ENCODE measurements at regions not wholly inside any gene's neighbourhood (a gene's known extent, or its start where the extent isn't known, plus 50 kb on each side); places are given as distances from the start of the nearest gene placed in this dataset.

GRCh38 chr13:88801361-88801760, 1130.2 kb downstream of the SLITRK5 start:
- intact Hi-C loops (cut with DNase I; ENCODE audit: low total_unique reads) = no loop called here
- no peak for TF ChIP-seq POLR2A (IDR thresholded peaks at IDR 0.05)

GRCh38 chr13:88802886-88803285, 1131.7 kb downstream of the SLITRK5 start:
- TF ChIP-seq POLR2A (IDR thresholded peaks at IDR 0.05) = no peak
- no peak for TF ChIP-seq CTCF (IDR thresholded peaks at IDR 0.05)
- TF ChIP-seq POLR2AphosphoS5 (IDR thresholded peaks at IDR 0.05) = no peak
- H3K27ac ChIP-seq = no peak overlapping the region
- no peaks in the 10 kb centered on the region for H3K27me3 ChIP-seq
- intact Hi-C loops (cut with DNase I; ENCODE audit: low total_unique reads) = no loop called here
- no peaks in the 10 kb centered on the region for H3K9me3 ChIP-seq
- no peak overlapping the region for H3K4me3 ChIP-seq
- H3K36me3 ChIP-seq = no peaks in the 10 kb centered on the region
- DNase-seq (ENCODE audit: low spot score in 2 of 2) = no peak
- H3K4me1 ChIP-seq = no peaks in the 10 kb centered on the region

More at GRCh38 chr13:88801361-88801760, 1130.2 kb downstream of the SLITRK5 start:
- Histone ChIP-seq H3K4me1 (no peaks in the 10 kb centered on the region), H3K27me3 (no peaks in the 10 kb centered on the region), H3K36me3 (no peaks in the 10 kb centered on the region), H3K4me3 (no peak overlapping the region), H3K9me3 (no peaks in the 10 kb centered on the region), H3K27ac (no peak overlapping the region)
- DNase-seq (ENCODE audit: low spot score in 2 of 2) = no peak

GRCh38 chr13:88806438-88806837, 1135.3 kb downstream of the SLITRK5 start:
- no peak overlapping the region for H3K27ac ChIP-seq
- intact Hi-C loops (cut with DNase I; ENCODE audit: low total_unique reads) = no loop called here
- no peaks in the 10 kb centered on the region for H3K36me3 ChIP-seq
- peaks cover 14 to 15% of the 10 kb centered on the region in 2 donors for H3K9me3 ChIP-seq
- no peaks in the 10 kb centered on the region for H3K27me3 ChIP-seq
- H3K4me1 ChIP-seq = no peaks in the 10 kb centered on the region
- no peak for DNase-seq (ENCODE audit: low spot score in 2 of 2)
- H3K4me3 ChIP-seq = no peak overlapping the region
- TF ChIP-seq POLR2AphosphoS5 (IDR thresholded peaks at IDR 0.05) = no peak
- TF ChIP-seq CTCF (IDR thresholded peaks at IDR 0.05) = no peak
- no peak for TF ChIP-seq POLR2A (IDR thresholded peaks at IDR 0.05)

- DNase-seq (ENCODE audit: low spot score in 2 of 2) = no peak
- intact Hi-C loops (cut with DNase I; ENCODE audit: low total_unique reads) = no loop called here
- Histone ChIP-seq H3K27me3 (no peaks in the 10 kb centered on the region), H3K9me3 (peaks cover 0 to 11% of the 10 kb centered on the region in 2 donors), H3K4me1 (no peaks in the 10 kb centered on the region), H3K36me3 (no peaks in the 10 kb centered on the region), H3K27ac (no peak overlapping the region), H3K4me3 (no peak overlapping the region)
- TF ChIP-seq POLR2AphosphoS5 (IDR thresholded peaks at IDR 0.05) = no peak
Measured at GRCh38 chr13:88817560-88817959, 1146.4 kb downstream of the SLITRK5 start.

GRCh38 chr13:88823114-88823513, 1151.9 kb downstream of the SLITRK5 start:
- intact Hi-C loops (cut with DNase I; ENCODE audit: low total_unique reads) = no loop called here
- Histone ChIP-seq H3K27me3 (no peaks in the 10 kb centered on the region), H3K36me3 (no peaks in the 10 kb centered on the region), H3K27ac (no peak overlapping the region), H3K4me3 (no peak overlapping the region), H3K9me3 (no peaks in the 10 kb centered on the region), H3K4me1 (no peaks in the 10 kb centered on the region)
- no peak for DNase-seq (ENCODE audit: low spot score in 2 of 2)
- TF ChIP-seq CTCF (IDR thresholded peaks at IDR 0.05) (no peak), POLR2AphosphoS5 (IDR thresholded peaks at IDR 0.05) (no peak), POLR2A (IDR thresholded peaks at IDR 0.05) (no peak)

GRCh38 chr13:88824218-88824617, 1153.0 kb downstream of the SLITRK5 start:
- Histone ChIP-seq H3K9me3 (no peaks in the 10 kb centered on the region), H3K4me3 (no peak overlapping the region), H3K27ac (no peak overlapping the region), H3K36me3 (no peaks in the 10 kb centered on the region), H3K4me1 (no peaks in the 10 kb centered on the region), H3K27me3 (no peaks in the 10 kb centered on the region)
- TF ChIP-seq POLR2A (IDR thresholded peaks at IDR 0.05) (no peak), POLR2AphosphoS5 (IDR thresholded peaks at IDR 0.05) (no peak), CTCF (IDR thresholded peaks at IDR 0.05) (no peak)
- intact Hi-C loops (cut with DNase I; ENCODE audit: low total_unique reads) = no loop called here
- no peak for DNase-seq (ENCODE audit: low spot score in 2 of 2)
